Vagina (tissue), 2 donors: ENCODE measurements at regions not wholly inside any gene's neighbourhood (a gene's known extent, or its start where the extent isn't known, plus 50 kb on each side); places are given as distances from the start of the nearest gene placed in this dataset.

Experiments
- POLR2A ChIP-seq, 2 donors: fragments of 450-650 bp; IDR thresholded peaks; one replicate each; pipeline ENCODE4 v1.6.1; 2017; ENCODE audit warnings: antibody characterized with exemption in 2 of 2, mild to moderate bottlenecking in 2 of 2, moderate library complexity in 2 of 2
- POLR2AphosphoS5 ChIP-seq, 2 donors: sonication (generic); formaldehyde crosslinking; IDR thresholded peaks; one replicate each; pipeline ENCODE4 v1.9.0; 2017; ENCODE audit warnings: antibody characterized with exemption in 2 of 2, mild to moderate bottlenecking in 2 of 2, low read depth in 1 of 2; ENCODE audit not compliant: insufficient read depth in 1 of 2
- TF ChIP-seq, protein P1 (sequence below), 3 experiments: fragments of 450-650 bp in 2 of 3; fragments of 200-600 bp in 1 of 3; sonication (generic) in 1 of 3; IDR thresholded peaks; one replicate each; pipeline ENCODE4 v1.5.1; 2017 to 2019; ENCODE audit warnings: antibody characterized with exemption in 3 of 3, mild to moderate bottlenecking in 2 of 3, moderate library complexity in 2 of 3

DNA sequence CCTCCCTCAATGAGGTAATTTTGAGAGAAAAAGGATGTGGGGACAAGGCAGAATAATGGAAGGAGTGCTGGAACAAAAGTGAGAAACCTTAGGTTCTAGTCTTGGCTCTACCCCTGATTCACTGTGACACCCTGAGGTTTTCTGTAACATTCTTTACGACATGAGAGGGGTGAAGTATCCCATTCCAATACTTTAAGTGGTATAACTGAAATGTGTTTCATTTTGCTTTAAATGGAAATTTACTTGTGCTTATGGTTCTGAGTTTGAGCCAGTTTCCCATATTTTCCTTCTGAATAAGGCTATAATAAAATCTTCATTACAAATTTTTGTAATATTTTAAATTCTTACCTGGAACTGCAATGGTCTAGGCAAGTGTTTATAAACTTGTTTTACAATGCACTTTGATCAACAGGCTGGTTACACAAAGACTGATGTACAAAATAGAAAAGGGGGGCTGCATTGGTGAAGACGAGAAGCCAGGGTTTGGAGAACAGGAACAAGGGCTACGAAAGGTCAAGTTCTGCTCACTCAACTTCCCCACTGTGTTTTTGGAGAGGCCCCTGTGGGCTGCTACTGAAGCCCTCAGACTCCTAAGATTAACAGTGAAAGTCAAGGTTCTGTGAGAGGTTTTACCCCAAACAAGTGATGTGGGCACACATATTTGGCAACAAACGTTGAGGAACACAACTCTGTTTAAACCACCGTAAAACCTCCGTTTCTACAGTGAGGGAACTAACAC lies 171.9 kb upstream of the ELL2 start:
- TF ChIP-seq, protein P1, sequence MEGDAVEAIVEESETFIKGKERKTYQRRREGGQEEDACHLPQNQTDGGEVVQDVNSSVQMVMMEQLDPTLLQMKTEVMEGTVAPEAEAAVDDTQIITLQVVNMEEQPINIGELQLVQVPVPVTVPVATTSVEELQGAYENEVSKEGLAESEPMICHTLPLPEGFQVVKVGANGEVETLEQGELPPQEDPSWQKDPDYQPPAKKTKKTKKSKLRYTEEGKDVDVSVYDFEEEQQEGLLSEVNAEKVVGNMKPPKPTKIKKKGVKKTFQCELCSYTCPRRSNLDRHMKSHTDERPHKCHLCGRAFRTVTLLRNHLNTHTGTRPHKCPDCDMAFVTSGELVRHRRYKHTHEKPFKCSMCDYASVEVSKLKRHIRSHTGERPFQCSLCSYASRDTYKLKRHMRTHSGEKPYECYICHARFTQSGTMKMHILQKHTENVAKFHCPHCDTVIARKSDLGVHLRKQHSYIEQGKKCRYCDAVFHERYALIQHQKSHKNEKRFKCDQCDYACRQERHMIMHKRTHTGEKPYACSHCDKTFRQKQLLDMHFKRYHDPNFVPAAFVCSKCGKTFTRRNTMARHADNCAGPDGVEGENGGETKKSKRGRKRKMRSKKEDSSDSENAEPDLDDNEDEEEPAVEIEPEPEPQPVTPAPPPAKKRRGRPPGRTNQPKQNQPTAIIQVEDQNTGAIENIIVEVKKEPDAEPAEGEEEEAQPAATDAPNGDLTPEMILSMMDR (IDR thresholded peaks at IDR 0.05) = no peak
- TF ChIP-seq POLR2A (IDR thresholded peaks at IDR 0.05) (no peak), POLR2AphosphoS5 (IDR thresholded peaks at IDR 0.05; ENCODE audit: insufficient read depth in 1 of 2, low read depth in 1 of 2) (no peak)
